HS-5 (cell line): ENCODE measurements at regions not wholly inside any gene's neighbourhood (a gene's known extent, or its start where the extent isn't known, plus 50 kb on each side); places are given as distances from the start of the nearest gene placed in this dataset.
"Not testable (repeated sequence)": the region's sequence is repeated elsewhere in the genome, so short reads cannot be mapped to it uniquely, and the experiment has no call there.

Experiments
- DNase-seq: peaks from one replicate; pipeline ENCODE4 v3.0.0-alpha.2; 2012; ENCODE audit warnings: low read depth

GRCh38 chr7:13581097-13581496, 408.4 kb downstream of the ETV1 start:
- no peak for DNase-seq

DNA sequence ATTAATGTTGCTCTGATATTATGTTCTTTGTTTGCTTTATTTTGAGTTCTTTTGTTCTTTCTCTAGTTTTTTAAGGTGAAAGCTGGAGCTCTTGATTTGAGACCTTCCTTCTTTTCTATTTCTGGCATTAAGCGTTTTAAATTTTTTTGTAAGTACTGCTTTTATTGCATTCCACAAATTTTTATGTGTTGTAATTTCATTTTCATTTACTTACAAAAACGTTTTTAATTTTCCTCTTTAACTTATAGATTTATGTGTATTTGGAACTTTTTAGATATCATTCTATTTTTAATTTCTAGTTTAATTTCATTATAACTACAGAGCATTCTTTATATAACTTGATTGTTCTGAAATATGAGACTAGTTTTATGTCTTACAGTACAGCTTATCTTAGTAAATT, 395.6 kb downstream of the ETV1 start:
- no peak for DNase-seq

- no peak for DNase-seq
These were observed 387.4 kb downstream of the ETV1 start for GRCh38 chr7:13602036-13602435.

DNA sequence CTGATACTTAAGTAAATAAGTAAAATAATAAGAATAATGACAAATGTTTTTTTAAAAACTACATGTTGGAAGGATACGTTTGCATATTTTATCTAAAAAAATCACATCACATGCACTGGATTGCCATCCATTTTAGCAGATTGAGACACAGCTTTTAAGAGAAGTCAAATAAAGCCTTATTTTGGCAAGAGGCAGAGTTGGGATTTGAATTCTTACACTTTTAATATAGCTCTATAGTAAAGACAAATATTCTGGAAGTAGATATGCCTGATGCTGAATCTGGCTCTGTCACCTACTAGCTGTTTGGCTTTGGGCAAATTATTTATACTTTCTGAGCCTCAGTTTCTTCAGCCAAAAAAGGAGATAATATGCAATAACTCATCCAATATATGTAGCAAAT, 386.4 kb downstream of the ETV1 start:
- DNase-seq = no peak

- DNase-seq = no peak
These were observed 385.8 kb downstream of the ETV1 start for GRCh38 chr7:13603661-13604060.

DNA sequence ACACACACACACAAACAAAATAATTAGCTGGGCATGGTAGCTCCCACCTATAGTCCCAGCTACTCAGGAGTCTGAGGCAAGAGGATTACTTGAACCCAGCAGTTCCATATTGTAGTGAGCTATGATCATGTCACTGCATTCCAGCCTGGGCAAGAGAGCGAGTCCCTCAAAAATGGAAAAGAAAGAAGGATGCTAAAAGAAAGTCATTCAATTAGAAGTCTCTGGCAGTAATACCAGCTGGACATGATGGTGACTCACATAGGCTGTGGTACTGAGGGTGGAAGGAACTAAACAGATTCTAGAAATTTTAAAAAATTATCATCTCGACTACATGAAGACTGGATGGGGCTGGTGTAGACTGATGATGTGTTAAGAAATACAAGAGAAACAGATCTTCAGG, 385.3 kb downstream of the ETV1 start:
- DNase-seq = no peak

GRCh38 chr7:13610372-13610771, 379.1 kb downstream of the ETV1 start:
- no peak for DNase-seq

- no peak for DNase-seq
These were observed 373.8 kb downstream of the ETV1 start for GRCh38 chr7:13615679-13616078.

GRCh38 chr7:13627455-13627854, 362.0 kb downstream of the ETV1 start:
- DNase-seq = no peak

GRCh38 chr7:13628239-13629001, 361.0 kb downstream of the ETV1 start:
- peak; percentile 46 for DNase-seq

GRCh38 chr7:13631207-13632049, 358.0 kb downstream of the ETV1 start:
- DNase-seq = not testable (repeated sequence)

DNA sequence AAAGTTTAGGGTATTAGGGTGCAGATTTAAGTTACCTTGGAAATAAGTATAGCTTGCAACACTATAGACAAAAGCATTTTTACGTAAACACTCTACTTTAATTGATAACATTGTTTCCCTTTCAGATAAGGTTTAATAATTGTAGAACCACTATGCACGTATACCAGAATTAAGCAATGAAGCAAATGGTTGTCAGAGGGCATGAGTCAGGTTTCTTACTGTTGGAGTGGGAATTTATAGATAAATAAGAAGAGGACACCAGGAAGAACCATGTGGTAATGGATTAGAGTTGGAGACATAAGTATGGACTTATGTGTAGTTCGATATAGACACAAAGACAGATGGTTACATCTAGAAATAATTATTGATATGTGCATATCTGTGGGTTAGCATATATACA, 355.6 kb downstream of the ETV1 start:
- DNase-seq = no peak

DNA sequence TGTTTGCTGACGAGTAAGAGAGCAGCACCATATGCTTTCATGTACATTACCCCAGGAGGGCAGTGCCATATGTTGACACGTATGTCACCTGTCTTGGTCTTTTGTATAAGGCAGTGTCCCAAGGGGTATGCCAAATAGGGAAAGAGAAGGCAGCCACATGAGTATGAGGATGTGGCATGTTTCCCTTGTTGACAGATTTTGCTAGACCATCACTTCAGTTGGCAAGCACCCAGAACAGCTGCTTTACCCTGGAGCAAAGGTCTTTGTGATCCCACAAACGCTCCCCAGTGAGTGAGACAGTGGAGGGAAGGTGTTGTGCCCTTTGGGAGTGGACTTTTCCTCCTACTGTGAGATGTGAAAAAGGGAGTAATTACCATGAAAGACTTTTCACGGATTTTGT, 350.1 kb downstream of the ETV1 start:
- no peak for DNase-seq

- DNase-seq = no peak
These were observed 347.8 kb downstream of the ETV1 start for GRCh38 chr7:13641714-13642113.

- DNase-seq = no peak
These were observed 338.3 kb downstream of the ETV1 start for GRCh38 chr7:13651167-13651566.

DNA sequence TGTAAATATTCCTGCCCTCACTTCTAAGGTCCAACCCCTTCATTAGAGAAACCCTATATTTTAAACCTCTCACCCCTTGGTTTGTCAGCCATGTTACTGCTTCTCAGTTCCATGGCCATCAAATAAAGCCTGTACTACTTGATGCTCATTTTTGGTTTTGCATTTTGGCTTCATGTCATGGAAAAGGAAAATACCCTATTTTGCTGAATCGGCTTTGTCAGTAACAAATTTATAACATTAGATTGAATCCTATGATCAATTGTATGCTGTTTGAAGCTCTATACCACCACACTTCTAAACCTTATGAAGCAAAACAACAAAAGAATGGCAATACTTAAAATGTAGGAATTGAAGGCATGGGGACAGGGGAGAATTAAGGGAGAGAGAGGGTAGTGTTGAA, 333.1 kb downstream of the ETV1 start:
- DNase-seq = no peak

DNA sequence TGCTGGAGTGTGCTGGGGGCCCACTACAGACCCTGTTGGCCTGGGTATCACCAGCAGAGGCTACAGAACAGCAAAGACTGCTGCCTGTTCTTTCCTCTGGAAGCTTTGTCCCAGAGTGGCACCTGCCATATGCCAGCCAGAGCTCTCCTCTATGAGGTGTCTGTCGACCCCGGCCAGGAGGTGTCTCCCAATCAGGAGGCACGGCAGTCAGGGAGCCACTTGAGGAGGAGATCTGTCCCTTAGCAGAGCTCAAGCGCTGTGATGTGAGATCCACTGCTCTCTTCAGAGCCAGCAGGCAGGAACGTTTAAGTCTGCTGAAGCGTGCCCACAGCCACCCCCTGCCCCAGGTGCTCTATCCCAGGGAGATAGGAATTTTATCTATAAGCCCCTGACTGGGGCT, 316.2 kb downstream of the ETV1 start:
- no peak for DNase-seq

GRCh38 chr7:13682626-13683025, 306.8 kb downstream of the ETV1 start:
- no peak for DNase-seq

DNA sequence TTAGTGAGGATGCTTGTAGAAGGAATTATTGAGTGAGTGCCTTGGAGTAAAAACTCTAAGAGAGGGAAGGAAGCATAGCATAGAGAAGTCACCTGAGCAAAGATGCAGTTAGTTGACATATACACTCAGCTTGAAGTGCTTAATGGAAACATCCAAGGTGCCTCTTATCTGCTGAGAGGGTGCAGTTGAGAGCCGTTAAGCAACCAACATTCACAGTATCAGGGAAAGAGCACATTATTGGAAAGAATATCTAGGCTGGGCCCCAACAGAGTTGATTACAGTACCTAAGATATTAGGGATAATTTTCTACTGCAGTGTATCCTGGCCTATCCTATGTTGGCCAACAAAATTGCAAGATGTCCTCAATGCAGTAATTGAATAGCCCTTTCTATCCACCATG, 302.0 kb downstream of the ETV1 start:
- no peak for DNase-seq

DNA sequence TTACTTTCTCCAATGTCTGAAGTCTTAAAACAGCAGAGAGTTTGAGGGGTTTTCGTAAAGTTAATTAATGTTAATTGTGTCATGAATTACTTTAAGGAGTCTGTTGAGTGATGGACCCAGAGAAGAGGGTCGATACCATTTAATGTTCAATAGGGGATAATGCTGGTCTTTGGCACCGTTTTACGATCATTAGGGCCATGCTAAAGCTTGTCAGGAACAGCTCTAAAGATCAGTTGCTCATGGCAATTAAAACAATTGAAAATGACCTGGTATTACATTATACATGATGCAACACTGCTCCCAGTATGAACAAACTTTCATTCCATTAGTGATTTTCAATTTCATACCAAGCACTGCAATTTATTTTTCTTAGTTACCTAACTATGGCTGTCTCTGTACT, 296.9 kb downstream of the ETV1 start:
- DNase-seq = no peak

- DNase-seq = no peak
These were observed 287.2 kb downstream of the ETV1 start for GRCh38 chr7:13702251-13702650.

DNA sequence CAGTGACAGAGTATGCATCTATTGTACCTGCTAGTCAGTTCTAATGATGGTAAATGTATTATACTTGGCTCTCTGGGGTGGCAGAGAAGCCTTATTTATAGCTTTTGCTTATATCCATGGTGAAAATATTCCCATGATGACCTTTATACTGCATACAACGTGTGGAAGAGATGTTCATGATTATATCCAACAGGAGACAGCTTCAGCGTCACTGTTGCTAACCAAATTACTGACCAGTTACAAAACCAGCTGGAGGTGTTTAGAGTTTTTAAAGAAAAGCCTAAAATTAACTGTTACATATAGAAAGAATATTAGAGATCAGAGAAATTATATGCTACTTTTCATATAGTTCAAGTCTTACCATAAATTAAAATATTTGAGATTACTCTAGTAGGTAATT, 280.8 kb downstream of the ETV1 start:
- DNase-seq = no peak

DNA sequence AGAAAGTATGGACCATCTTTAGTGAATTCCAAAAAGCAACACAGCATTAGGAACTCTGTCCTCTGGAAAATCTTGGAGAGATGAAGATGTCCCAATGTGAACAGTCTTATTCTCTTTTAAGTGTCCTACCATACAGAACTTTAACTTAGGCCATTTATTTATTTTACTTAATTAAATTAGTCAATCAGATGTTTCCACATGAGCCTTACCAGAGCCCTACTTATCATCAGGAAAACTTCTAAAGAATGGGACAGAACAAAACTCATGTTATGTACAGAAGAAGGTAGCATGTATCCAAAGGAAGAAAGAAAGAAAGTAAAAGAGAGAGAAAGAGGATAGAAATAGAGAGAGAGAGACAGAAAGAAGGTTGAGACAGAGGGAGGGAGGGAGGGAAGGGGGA, 276.4 kb downstream of the ETV1 start:
- no peak for DNase-seq

DNA sequence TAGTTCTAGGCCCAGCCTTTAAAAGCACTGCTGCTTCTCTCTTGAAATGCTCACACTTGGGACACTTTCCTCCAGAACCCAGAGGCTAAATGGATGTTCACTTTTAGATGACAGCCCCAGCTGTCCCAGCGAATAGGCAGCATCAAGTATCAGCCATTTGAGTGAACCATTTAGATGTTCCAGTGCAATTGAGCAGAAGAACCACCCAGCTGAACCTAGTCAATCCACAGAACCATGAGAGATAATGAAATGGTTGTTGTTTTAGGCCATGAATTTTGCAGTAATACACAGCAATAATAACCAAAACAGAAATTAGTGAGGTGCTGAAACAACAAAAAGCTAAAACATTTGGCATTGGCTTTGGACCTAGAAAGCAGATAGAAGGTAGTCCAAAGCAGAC, 273.9 kb downstream of the ETV1 start:
- no peak for DNase-seq
